IMR-90 (cell line): ENCODE measurements at regions not wholly inside any gene's neighbourhood (a gene's known extent, or its start where the extent isn't known, plus 50 kb on each side); places are given as distances from the start of the nearest gene placed in this dataset.

Experiments
- ATAC-seq: fragments of 200-7000 bp; cut with Tn5 transposase; 2 replicates; pipeline ENCODE4 v1.9.1; 2020; ENCODE audit warnings: low read depth, mild to moderate bottlenecking, moderate library complexity
- BruUV-seq: library from RNA; stranded (reverse); fragments of 400-500 nt; replicated peaks from 2 replicates; lab custom pipeline; 2021; lab: Mats Ljungman, UMichigan
- CTCF ChIA-PET: fragments of 300-600 bp; formaldehyde crosslinking; extraction: SDS; loops from one replicate; lab custom pipeline; 2021; ENCODE audit warnings: antibody characterized with exemption; lab: Yijun Ruan, JAX
- POLR2A ChIA-PET: fragments of 300-600 bp; sonication (Branson Sonifier 250); formaldehyde crosslinking; loops from one replicate; lab custom pipeline; 2022; ENCODE audit warnings: antibody characterized with exemption; ENCODE audit not compliant: unreplicated experiment; lab: Charles Lee
- DNase-seq: peaks from one replicate; pipeline ENCODE4 v3.0.0; 2013
- H2AFZ ChIP-seq: replicated peaks from 2 replicates; pipeline ENCODE3; 2013; ENCODE audit warnings: low read length, mild to moderate bottlenecking; ENCODE audit not compliant: poor library complexity
- H2AK5ac ChIP-seq: 2 replicates; pipeline ENCODE4 v1.6.1; 2013; ENCODE audit warnings: low read depth, low read length, inconsistent platforms
- H2AK9ac ChIP-seq: replicated peaks from 2 replicates; pipeline ENCODE3; 2013; ENCODE audit warnings: mild to moderate bottlenecking, low read depth, low read length, moderate library complexity; ENCODE audit not compliant: poor library complexity
- H2BK120ac ChIP-seq: 2 replicates; pipeline ENCODE4 v1.6.1; 2013; ENCODE audit warnings: low read depth, low read length, inconsistent platforms
- H2BK15ac ChIP-seq: 3 replicates; pipeline ENCODE4 v1.6.1; 2013; ENCODE audit warnings: low read depth, low read length, inconsistent platforms
- H2BK20ac ChIP-seq: 2 replicates; pipeline ENCODE4 v1.6.1; 2013; ENCODE audit warnings: low read depth, mild to moderate bottlenecking, inconsistent platforms, low read length, moderate library complexity
- H2BK5ac ChIP-seq: 2 replicates; pipeline ENCODE4 v1.6.1; 2013; ENCODE audit warnings: mild to moderate bottlenecking, low read depth, low read length, inconsistent platforms; ENCODE audit not compliant: poor library complexity, severe bottlenecking
- H3K14ac ChIP-seq: replicated peaks from 2 replicates; pipeline ENCODE4 v1.6.1; 2013; ENCODE audit warnings: low read depth, low read length, inconsistent platforms
- H3K18ac ChIP-seq: 2 replicates; pipeline ENCODE4 v1.6.1; 2013; ENCODE audit warnings: low read depth, low read length, control low read depth
- H3K23ac ChIP-seq: 2 replicates; pipeline ENCODE4 v1.6.1; 2013; ENCODE audit warnings: low read depth, low read length, inconsistent platforms
- H3K27ac ChIP-seq: 2 replicates; pipeline ENCODE4 v1.5.1; 2013; ENCODE audit warnings: mild to moderate bottlenecking, control low read depth, low read length; ENCODE audit not compliant: insufficient read depth
- H3K27me3 ChIP-seq: 2 replicates; pipeline ENCODE4 v1.6.1; 2013; ENCODE audit warnings: low read length; ENCODE audit not compliant: control insufficient read depth, insufficient read depth
- H3K36me3 ChIP-seq: 2 replicates; pipeline ENCODE4 v1.6.1; 2013; ENCODE audit warnings: low read length, mixed read lengths; ENCODE audit not compliant: control insufficient read depth, insufficient read depth
- H3K4ac ChIP-seq: 2 replicates; pipeline ENCODE4 v1.6.1; 2013; ENCODE audit warnings: low read depth, low read length, inconsistent platforms
- H3K4me1 ChIP-seq: 2 replicates; pipeline ENCODE4 v1.6.1; 2013; ENCODE audit warnings: low read length, mixed read lengths; ENCODE audit not compliant: control insufficient read depth, insufficient read depth
- H3K4me2 ChIP-seq: 2 replicates; pipeline ENCODE4 v1.6.1; 2013; ENCODE audit warnings: low read depth, mild to moderate bottlenecking, control low read depth, low read length, moderate library complexity
- H3K4me3 ChIP-seq: 2 replicates; pipeline ENCODE4 v1.5.1; 2013; ENCODE audit warnings: low read depth, mild to moderate bottlenecking, control low read depth, low read length, moderate library complexity; ENCODE audit not compliant: insufficient read depth
- H3K56ac ChIP-seq: 2 replicates; pipeline ENCODE4 v1.6.1; 2013; ENCODE audit warnings: low read length, inconsistent platforms; ENCODE audit not compliant: insufficient read depth; ENCODE audit errors: extremely low read depth
- H3K79me1 ChIP-seq, 2 experiments: 2 replicates each; pipeline ENCODE4 v1.6.1; 2013; ENCODE audit warnings: low read length in 2 of 2, inconsistent platforms in 1 of 2, low read depth in 1 of 2
- H3K9ac ChIP-seq: 2 replicates; pipeline ENCODE4 v1.6.1; 2013; ENCODE audit warnings: low read depth, low read length, control low read depth
- H3K9me1 ChIP-seq: 2 replicates; pipeline ENCODE4 v1.6.1; 2013; ENCODE audit warnings: low read length, inconsistent platforms; ENCODE audit not compliant: insufficient read depth
- H3K9me3 ChIP-seq: 2 replicates; pipeline ENCODE4 v1.6.1; 2013; ENCODE audit warnings: low read length; ENCODE audit not compliant: control insufficient read depth, insufficient read depth
- H4K20me1 ChIP-seq: 2 replicates; pipeline ENCODE4 v1.6.1; 2013; ENCODE audit warnings: low read length, inconsistent platforms; ENCODE audit not compliant: insufficient read depth
- H4K5ac ChIP-seq: 2 replicates; pipeline ENCODE4 v1.6.1; 2013; ENCODE audit warnings: mild to moderate bottlenecking, low read depth, low read length, control low read depth
- H4K8ac ChIP-seq, 2 experiments: 2 replicates each; pipeline ENCODE4 v1.6.1; 2013; ENCODE audit warnings: low read depth in 2 of 2, low read length in 2 of 2, control low read depth in 1 of 2, inconsistent platforms in 1 of 2
- H4K91ac ChIP-seq: 2 replicates; pipeline ENCODE4 v1.6.1; 2013; ENCODE audit warnings: low read depth, low read length, inconsistent platforms; ENCODE audit not compliant: insufficient read depth
- BHLHE40 ChIP-seq: fragments of 150-350 bp; IDR thresholded peaks from 2 replicates; pipeline ENCODE4 v1.6.1; 2016; ENCODE audit warnings: mild to moderate bottlenecking, low read depth, low read length
- RAD21 ChIP-seq: IDR thresholded peaks from 2 replicates; pipeline ENCODE4 v1.6.1; 2012; ENCODE audit warnings: low read length, improper control_type of control experiment
- RCOR1 ChIP-seq: IDR thresholded peaks from 2 replicates; pipeline ENCODE4 v1.6.1; 2012; ENCODE audit warnings: mild to moderate bottlenecking, low read length, improper control_type of control experiment; ENCODE audit not compliant: insufficient replicate concordance
- RFX5 ChIP-seq: IDR thresholded peaks from 2 replicates; pipeline ENCODE4 v1.8.0; 2012; ENCODE audit warnings: low read depth, mild to moderate bottlenecking, low read length, moderate library complexity
- WGBS, 2 experiments: methylation state at CpG; one replicate each; pipeline versions ENCODE4 v1.1.5 to v1.1.7; 2013; ENCODE audit warnings: missing lambda C conversion rate in 2 of 2; ENCODE audit not compliant: insufficient read length in 1 of 2; ENCODE audit errors: extremely low coverage in 2 of 2; 5-methylcytosine and 5-hydroxymethylcytosine counted together
- dilution Hi-C: fragments of 300-500 bp; cut with HindIII; formaldehyde crosslinking; loops from one replicate; pipeline ENCODE4 v1.14.3; 2018; ENCODE audit warnings: low sequenced_read_pairs; ENCODE audit not compliant: unreplicated experiment
- in situ Hi-C: fragments of 300-500 bp; cut with MboI; formaldehyde crosslinking; loops from 3 replicates; pipeline ENCODE4 v1.14.3; 2019; ENCODE audit warnings: low sequenced_read_pairs, inconsistent platforms, mixed read lengths
- intact Hi-C: fragments of 100-400 bp; cut with micrococcal nuclease; formaldehyde crosslinking; loops from 2 replicates; pipeline ENCODE4 v1.10.0; 2022

DNA sequence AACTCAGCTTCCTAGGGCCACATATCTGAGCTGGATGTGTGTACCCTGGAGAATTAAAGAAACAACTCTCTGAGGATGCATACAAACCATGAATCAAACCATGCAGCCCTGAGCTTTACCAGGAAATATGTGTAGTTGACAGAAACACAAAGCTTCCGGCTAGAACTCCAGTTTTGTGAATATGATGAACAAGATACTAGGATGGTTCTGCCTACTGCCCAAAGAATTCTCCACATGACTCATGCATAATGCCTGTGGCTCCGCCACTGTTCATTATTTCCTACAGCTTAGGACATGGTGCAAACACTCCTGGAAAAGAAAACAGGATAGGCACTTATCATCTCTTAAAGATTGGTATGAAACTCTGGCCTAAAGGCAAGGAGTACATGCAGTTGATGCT, 343.4 kb downstream of the DNAH5 start:
- Histone ChIP-seq H3K23ac (no peak overlapping the region), H4K8ac (peak overlapping the region in 1 of 2 experiments; percentile 60; a peak in 2 of 4 replicates), H4K91ac (no peak overlapping the region), H3K4ac (peak overlapping the region; percentile 36; the same call in 1 of the 2 replicates), H2AK5ac (peak overlapping the region; percentile 42), H2AFZ (peak overlapping the region; percentile 66), H2BK5ac (peak overlapping the region; percentile 63), H2BK15ac (no peak overlapping the region), H3K27me3 (no peaks in the 10 kb centered on the region), H3K4me3 (no peak overlapping the region), H3K56ac (no peak overlapping the region), H4K5ac (no peak overlapping the region), H3K4me2 (no peak overlapping the region), H2BK20ac (peak overlapping the region; percentile 86), H3K79me1 (no peaks in the 10 kb centered on the region), H3K9me3 (no peaks in the 10 kb centered on the region), H3K18ac (no peak overlapping the region), H3K9ac (no peak overlapping the region), H3K14ac (peak overlapping the region; percentile 73), H3K36me3 (no peaks in the 10 kb centered on the region), H3K4me1 (no peaks in the 10 kb centered on the region; the same call in 1 of the 2 replicates), H2AK9ac (no peak overlapping the region), H4K20me1 (no peaks in the 10 kb centered on the region), H3K27ac (no peak overlapping the region), H2BK120ac (peak overlapping the region; percentile 28; the same call in 1 of the 2 replicates), H3K9me1 (peaks cover 7% of the 10 kb centered on the region)
- intact Hi-C loops (no loop called here), dilution Hi-C loops (no loop called here), in situ Hi-C loops (no loop called here)
- no TSS peak for BruUV-seq
- ChIA-PET CTCF (interaction anchor here (0.6 kb wide), 1 partner anchor 100 kb away, joined by 4 read pairs; no protein-coding TSS in a partner anchor), POLR2A (interaction anchor here (0.5 kb wide), 1 partner anchor 34 kb away, joined by 4 read pairs; no protein-coding TSS in a partner anchor)
- DNase-seq (peak; percentile 46), ATAC-seq (peak; percentile 85)
- no CpG with 5 or more reads among the region's 2 CpGs for WGBS, 2 experiments
- TF ChIP-seq BHLHE40 (no peak), RCOR1 (no peak), RAD21 (no peak), RFX5 (no peak)
